ENCODE measurements at regions not wholly inside any gene's neighbourhood (a gene's known extent, or its start where the extent isn't known, plus 50 kb on each side); places are given as distances from the start of the nearest gene placed in this dataset.

DNA sequence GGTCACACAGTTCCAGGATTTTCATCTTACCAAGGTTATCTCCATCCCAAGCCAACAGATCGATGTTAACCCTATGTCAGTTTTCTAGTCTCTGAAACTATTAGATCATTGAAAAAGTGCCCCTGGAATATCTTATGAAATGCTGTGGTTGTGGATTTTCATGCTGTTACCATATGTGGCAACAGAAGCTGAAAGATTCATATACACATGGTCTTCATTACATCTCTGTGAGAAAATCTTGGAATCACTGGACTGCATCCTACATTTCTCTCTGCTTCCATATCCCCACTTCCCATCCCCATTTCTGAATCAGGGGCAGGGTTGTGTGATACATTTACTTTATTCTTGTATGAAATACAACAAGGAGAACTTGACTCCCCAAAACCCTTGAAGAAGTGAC lies 146.1 kb downstream of the SLC16A9 start:
- ChIA-PET POLR2A (ENCODE audit: partially characterized antibody) (no interaction called here), CTCF (ENCODE audit: partially characterized antibody) (interaction anchor here (1.0 to 2.4 kb wide), 4 partner anchors 14 to 57 kb away, joined by 3 to 10 read pairs (median 4); no protein-coding TSS in a partner anchor)
- Histone ChIP-seq H4K5ac (ENCODE audit: insufficient read length, low read depth, low read length) (no peak overlapping the region), H2BK5ac (ENCODE audit: low read depth, low read length) (no peak overlapping the region), H3K18ac (ENCODE audit: extremely low read depth, low read length) (no peak overlapping the region), H3K23ac (ENCODE audit: insufficient read length) (no peak overlapping the region), H3K23me2 (ENCODE audit: low read depth, low read length) (no peaks in the 10 kb centered on the region), H2AFZ (ENCODE audit: low read length) (no peak overlapping the region), H3K14ac (ENCODE audit: insufficient read length) (no peak overlapping the region), H3K4me1 (replicated peaks in 1 of 4; ENCODE audit: control insufficient read depth in 3 of 4, insufficient read depth in 4 of 4, low read length in 3 of 4) (no peaks in the 10 kb centered on the region), H3K36me3 (ENCODE audit: control insufficient read depth in 2 of 4, insufficient read depth in 4 of 4, low read length in 3 of 4) (no peaks in the 10 kb centered on the region), H2BK12ac (ENCODE audit: low read depth, low read length) (no peak overlapping the region), H2BK20ac (ENCODE audit: low read length) (no peak overlapping the region), H3K4me3 (ENCODE audit: extremely low read depth in 1 of 4, insufficient read depth in 2 of 4, low read depth in 3 of 4, low read length in 4 of 4) (no peak overlapping the region), H3K4me2 (ENCODE audit: insufficient read depth in 1 of 2, low read depth in 2 of 2, low read length in 2 of 2) (no peak overlapping the region), H3K56ac (replicated peaks; ENCODE audit: insufficient read length, low read depth, low read length) (no peak overlapping the region), H3K9ac (replicated peaks in 1 of 4; ENCODE audit: extremely low read depth in 1 of 4, low read depth in 3 of 4, low read length in 3 of 4) (no peak overlapping the region), H3K79me2 (ENCODE audit: control insufficient read depth in 1 of 2, insufficient read depth in 2 of 2, low read length in 2 of 2) (no peaks in the 10 kb centered on the region), H3K4ac (replicated peaks; ENCODE audit: insufficient read length, low read depth, low read length) (no peak overlapping the region), H4K91ac (replicated peaks; ENCODE audit: insufficient read length, low read length) (no peak overlapping the region), H3K9me3 (ENCODE audit: insufficient read depth in 2 of 2, low read depth in 1 of 2, low read length in 1 of 2) (no peaks in the 10 kb centered on the region), H2AK5ac (ENCODE audit: low read depth, low read length) (no peak overlapping the region), H3K27me3 (replicated peaks in 1 of 4; ENCODE audit: control insufficient read depth in 3 of 4, extremely low read depth in 1 of 4, insufficient read depth in 3 of 4, low read length in 3 of 4) (no peaks in the 10 kb centered on the region), H3K79me1 (ENCODE audit: low read depth, low read length) (no peaks in the 10 kb centered on the region), H2BK15ac (ENCODE audit: low read length) (no peak overlapping the region), H4K20me1 (replicated peaks in 1 of 2; ENCODE audit: control insufficient read depth in 1 of 2, insufficient read depth in 2 of 2, low read length in 2 of 2) (no peaks in the 10 kb centered on the region), H3K27ac (ENCODE audit: low read depth, low read length) (no peak overlapping the region), H2BK120ac (replicated peaks; ENCODE audit: low read depth, low read length) (no peak overlapping the region), H4K8ac (ENCODE audit: extremely low read depth, insufficient read depth, low read length) (no peak overlapping the region)
- TF ChIP-seq CBX5 (IDR thresholded peaks at IDR 0.05; ENCODE audit: low read depth, low read length) = no peak
- TF ChIP-seq CHD2 (IDR thresholded peaks at IDR 0.05; ENCODE audit: low read length) = no peak
- no peak for TF ChIP-seq SUZ12 (IDR thresholded peaks at IDR 0.05; ENCODE audit: low read length)
- TF ChIP-seq JUN (IDR thresholded peaks at IDR 0.05; ENCODE audit: low read depth, low read length) = no peak
- no peak for TF ChIP-seq PHF8 (conservative IDR thresholded peaks at IDR 0.05; ENCODE audit: low read depth, low read length)
- no peak for TF ChIP-seq SIN3A (conservative IDR thresholded peaks at IDR 0.05 in 1 of 2, IDR thresholded peaks at IDR 0.05 in 1 of 2; ENCODE audit: low read depth in 1 of 2, low read length in 2 of 2)
- no peak for TF ChIP-seq NANOG (IDR thresholded peaks at IDR 0.05; ENCODE audit: insufficient read depth, low read depth, low read length, poor library complexity, severe bottlenecking)
- TF ChIP-seq SP4 (IDR thresholded peaks at IDR 0.05; ENCODE audit: low read length) = no peak
- no peak for TF ChIP-seq TEAD4 (IDR thresholded peaks at IDR 0.05; ENCODE audit: low read depth, low read length)
- TF ChIP-seq JUND (IDR thresholded peaks at IDR 0.05; ENCODE audit: low read length) = no peak
- TF ChIP-seq E2F6 (IDR thresholded peaks at IDR 0.05) = no peak
- no peak for TF ChIP-seq POU5F1 (IDR thresholded peaks at IDR 0.05; ENCODE audit: low read depth, low read length)
- no peak for TF ChIP-seq RAD21 (IDR thresholded peaks at IDR 0.05 in 1 of 2, conservative IDR thresholded peaks at IDR 0.05 in 1 of 2; ENCODE audit: low read depth in 2 of 2, low read length in 2 of 2)
- no peak for TF ChIP-seq CBX8 (IDR thresholded peaks at IDR 0.05; ENCODE audit: borderline replicate concordance, low read depth, low read length)
- no peak for FAIRE-seq
- no peak for DNase-seq (ENCODE audit: low read depth in 1 of 2, low spot score in 2 of 2)
- 88% methylated on average over 1 of the region's 1 CpG; no CpG with 5 or more reads in 1 of the 2 experiments for WGBS, 2 experiments (ENCODE audit: extremely low coverage in 1 of 2, insufficient coverage in 1 of 2, insufficient read length in 1 of 2, insufficient replicate concordance in 2 of 2, low coverage in 1 of 2, low lambda C conversion rate in 2 of 2, missing lambda C conversion rate in 1 of 2)
